Stomach smooth muscle (tissue), 2 donors: ENCODE measurements at regions not wholly inside any gene's neighbourhood (a gene's known extent, or its start where the extent isn't known, plus 50 kb on each side); places are given as distances from the start of the nearest gene placed in this dataset.

Source experiments
- H3K27ac ChIP-seq: one replicate; pipeline ENCODE4 v1.7.0; 2013; ENCODE audit warnings: mild to moderate bottlenecking, low read length, inconsistent platforms
- H3K27me3 ChIP-seq, 2 donors: one replicate each; pipeline ENCODE4 v1.7.0; 2013; ENCODE audit warnings: low read length in 2 of 2; ENCODE audit not compliant: insufficient read depth in 2 of 2, control insufficient read depth in 1 of 2
- H3K36me3 ChIP-seq, 2 donors: one replicate each; pipeline ENCODE4 v1.7.0; 2013; ENCODE audit warnings: low read length in 2 of 2; ENCODE audit not compliant: control insufficient read depth in 2 of 2, insufficient read depth in 2 of 2
- H3K4me1 ChIP-seq: one replicate; pipeline ENCODE4 v1.7.0; 2013; ENCODE audit warnings: low read length; ENCODE audit not compliant: control insufficient read depth, insufficient read depth
- H3K4me3 ChIP-seq, 2 donors: one replicate each; pipeline ENCODE4 v1.7.0; 2013; ENCODE audit warnings: low read length in 2 of 2
- H3K9ac ChIP-seq, 2 donors: one replicate each; pipeline ENCODE4 v1.7.0; 2013; ENCODE audit warnings: low read length in 2 of 2, mild to moderate bottlenecking in 1 of 2
- H3K9me3 ChIP-seq, 2 donors: one replicate each; pipeline ENCODE4 v1.7.0; 2013; ENCODE audit warnings: low read length in 2 of 2; ENCODE audit not compliant: control insufficient read depth in 2 of 2
- donor health status: healthy.
- donor health status: Pancreatic carcinoma.

DNA sequence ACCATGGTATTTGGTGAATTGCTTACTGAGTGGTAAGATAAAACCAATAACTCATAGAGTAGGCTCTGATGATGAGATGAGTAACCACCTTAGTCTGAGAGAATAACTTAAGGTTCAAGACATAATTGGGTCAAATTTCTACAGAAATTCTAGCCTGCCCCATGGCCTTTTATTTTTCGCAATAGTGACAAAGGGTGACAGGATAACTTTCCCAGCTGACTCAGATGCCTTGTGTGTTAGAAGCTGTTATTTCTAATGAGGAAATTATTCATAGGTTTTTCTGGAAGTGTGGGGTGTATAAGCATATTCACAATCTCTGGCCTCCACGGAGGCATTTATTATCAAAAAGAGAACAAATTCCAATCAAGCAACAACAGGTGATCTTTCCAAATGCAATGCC lies 159.0 kb downstream of the NUP35 start:
- Histone ChIP-seq H3K27me3 (peaks cover 0 to 2% of the 10 kb centered on the region in 2 donors), H3K4me3 (no peak overlapping the region), H3K4me1 (no peaks in the 10 kb centered on the region), H3K9ac (no peak overlapping the region), H3K27ac (no peak overlapping the region), H3K36me3 (no peaks in the 10 kb centered on the region), H3K9me3 (no peaks in the 10 kb centered on the region)

DNA sequence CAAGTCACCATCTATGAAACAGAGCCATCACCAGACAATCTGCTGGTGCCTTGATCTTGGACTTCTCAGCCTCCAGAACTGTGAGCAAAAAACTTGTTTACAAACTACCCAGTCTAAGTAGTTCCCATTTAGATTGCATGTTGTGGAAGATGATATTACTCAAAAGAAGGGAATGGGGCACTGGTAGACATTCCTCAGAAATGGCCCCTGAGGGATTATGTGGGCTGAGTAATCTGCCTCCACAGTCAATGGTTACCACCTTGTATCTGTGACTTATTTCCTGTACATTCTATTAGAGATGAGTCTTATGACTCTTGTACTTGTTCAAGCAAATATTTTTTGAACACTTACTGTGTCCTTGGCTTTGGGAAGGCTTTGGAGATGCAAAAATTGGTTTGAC lies 160.4 kb downstream of the NUP35 start:
- H3K27me3 ChIP-seq: no peaks in the 10 kb centered on the region
- H3K27ac ChIP-seq: no peak overlapping the region
- H3K9ac ChIP-seq: no peak overlapping the region
- H3K4me1 ChIP-seq: no peaks in the 10 kb centered on the region
- no peaks in the 10 kb centered on the region for H3K36me3 ChIP-seq
- no peaks in the 10 kb centered on the region for H3K9me3 ChIP-seq
- no peak overlapping the region for H3K4me3 ChIP-seq

DNA sequence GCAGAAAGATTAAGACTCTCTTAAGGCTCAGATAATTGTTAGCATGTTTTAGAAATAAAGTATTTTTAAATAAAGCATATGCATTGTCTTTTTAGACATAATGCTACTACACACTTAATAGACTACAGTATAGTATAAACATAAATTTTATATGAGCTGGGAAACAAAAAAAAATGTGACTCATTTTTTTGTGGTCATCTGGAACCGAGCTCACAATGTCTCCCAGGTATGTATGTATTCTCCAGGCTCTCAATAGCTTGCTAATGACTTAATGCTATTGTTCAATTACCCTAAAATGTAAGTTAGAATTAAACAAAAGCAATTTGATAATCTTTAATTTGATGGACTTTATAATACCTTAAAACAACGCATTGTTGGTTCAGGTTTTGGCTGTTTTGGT lies 167.2 kb downstream of the NUP35 start:
- Histone ChIP-seq H3K4me3 (no peak overlapping the region), H3K9ac (no peak overlapping the region), H3K9me3 (no peaks in the 10 kb centered on the region), H3K27me3 (no peaks in the 10 kb centered on the region), H3K36me3 (no peaks in the 10 kb centered on the region), H3K4me1 (no peaks in the 10 kb centered on the region), H3K27ac (no peak overlapping the region)

DNA sequence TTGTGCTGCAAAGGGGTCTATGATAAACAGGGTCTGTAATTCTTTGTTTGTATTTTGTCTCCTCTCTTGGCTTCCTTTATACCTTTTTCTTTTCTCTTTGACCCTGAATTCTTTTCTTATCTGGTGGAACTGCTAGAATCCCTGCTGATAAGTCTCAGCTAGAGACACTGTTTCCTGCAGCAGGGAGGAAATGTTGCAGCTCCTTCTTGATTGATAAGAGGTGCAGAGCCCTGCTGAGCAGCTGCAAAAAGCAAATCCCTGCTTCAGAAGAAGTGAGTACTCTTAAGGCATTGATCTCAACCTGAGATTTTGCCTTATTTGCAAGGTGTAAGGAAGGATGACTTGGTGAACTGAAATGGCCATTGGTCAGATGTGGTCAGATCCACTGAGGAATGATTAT lies 167.8 kb downstream of the NUP35 start:
- H3K9ac ChIP-seq: no peak overlapping the region
- H3K27me3 ChIP-seq: no peaks in the 10 kb centered on the region
- no peaks in the 10 kb centered on the region for H3K4me1 ChIP-seq
- no peaks in the 10 kb centered on the region for H3K36me3 ChIP-seq
- H3K27ac ChIP-seq: no peak overlapping the region
- no peak overlapping the region for H3K4me3 ChIP-seq
- no peaks in the 10 kb centered on the region for H3K9me3 ChIP-seq

GRCh38 chr2:183339311-183339710 lies 215.1 kb downstream of the NUP35 start:
- H3K4me1 ChIP-seq: no peaks in the 10 kb centered on the region
- H3K4me3 ChIP-seq: no peak overlapping the region
- no peak overlapping the region for H3K27ac ChIP-seq
- no peaks in the 10 kb centered on the region for H3K36me3 ChIP-seq
- H3K27me3 ChIP-seq: no peaks in the 10 kb centered on the region
- no peak overlapping the region for H3K9ac ChIP-seq
- H3K9me3 ChIP-seq: peaks cover 0 to 4% of the 10 kb centered on the region in 2 donors

DNA sequence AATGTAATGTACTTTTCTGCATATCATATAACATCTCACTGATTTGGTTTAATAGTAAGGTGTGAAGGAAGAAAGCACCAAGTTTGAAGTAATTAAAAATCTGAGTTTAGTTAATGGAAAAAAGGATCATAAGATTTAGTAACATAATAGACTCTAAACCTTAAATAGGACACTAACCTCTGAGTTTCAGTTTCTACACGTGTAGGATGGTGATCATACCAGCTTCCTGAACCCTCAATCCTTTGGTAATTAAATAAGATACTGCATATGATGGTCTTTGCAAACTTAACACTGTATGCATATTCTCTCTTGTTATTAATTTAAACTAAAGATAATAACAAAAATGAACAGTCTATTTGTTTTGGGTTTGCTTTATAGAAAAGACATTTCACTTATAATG lies 216.8 kb downstream of the NUP35 start:
- Histone ChIP-seq H3K27me3 (no peaks in the 10 kb centered on the region), H3K9ac (no peak overlapping the region), H3K27ac (no peak overlapping the region), H3K9me3 (peaks cover 0 to 4% of the 10 kb centered on the region in 2 donors), H3K4me3 (no peak overlapping the region), H3K36me3 (no peaks in the 10 kb centered on the region), H3K4me1 (no peaks in the 10 kb centered on the region)

GRCh38 chr2:183347969-183348368 lies 223.7 kb downstream of the NUP35 start:
- Histone ChIP-seq H3K9me3 (no peaks in the 10 kb centered on the region), H3K4me1 (no peaks in the 10 kb centered on the region), H3K27me3 (no peaks in the 10 kb centered on the region), H3K36me3 (no peaks in the 10 kb centered on the region), H3K9ac (no peak overlapping the region), H3K4me3 (no peak overlapping the region), H3K27ac (no peak overlapping the region)

DNA sequence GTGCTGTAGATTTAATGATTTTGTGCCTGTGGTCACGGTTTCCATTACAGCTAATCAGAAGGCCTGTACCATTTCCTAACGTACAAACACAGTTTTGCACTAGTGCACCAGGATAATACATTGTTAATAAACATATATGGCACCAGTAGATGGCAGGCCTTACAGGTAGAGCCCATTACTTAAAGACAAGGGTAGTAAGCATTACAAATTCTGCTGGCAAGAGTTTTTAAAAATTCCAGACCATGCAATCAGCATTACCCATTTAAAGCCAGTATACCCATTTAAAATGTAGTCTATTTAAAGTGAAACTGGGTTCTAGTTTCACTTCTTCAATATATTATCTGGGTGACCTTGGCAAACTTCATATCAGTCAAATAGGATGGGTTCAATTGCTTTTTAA lies 224.2 kb downstream of the NUP35 start:
- no peak overlapping the region for H3K4me3 ChIP-seq
- no peaks in the 10 kb centered on the region for H3K9me3 ChIP-seq
- no peaks in the 10 kb centered on the region for H3K36me3 ChIP-seq
- H3K27me3 ChIP-seq: no peaks in the 10 kb centered on the region
- no peaks in the 10 kb centered on the region for H3K4me1 ChIP-seq
- no peak overlapping the region for H3K9ac ChIP-seq
- no peak overlapping the region for H3K27ac ChIP-seq

DNA sequence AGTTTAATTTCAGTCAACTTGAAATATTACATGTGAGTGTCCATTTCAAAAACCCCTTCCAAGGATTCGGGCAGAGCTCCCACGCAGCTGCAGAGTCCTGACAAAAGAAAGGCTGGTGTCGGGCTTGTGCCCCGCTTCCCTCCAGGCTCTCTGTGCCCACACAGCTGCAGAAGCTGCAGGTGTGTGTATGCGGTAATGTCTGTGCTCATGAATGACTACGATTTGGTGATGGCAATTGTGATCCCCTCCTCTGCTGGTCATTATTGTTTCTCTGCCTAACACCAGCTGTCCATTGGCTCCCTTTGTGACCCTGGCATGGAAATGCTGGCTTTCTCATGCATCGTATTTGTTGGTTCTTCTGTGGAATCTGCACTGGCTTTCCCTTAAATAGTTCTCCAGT lies 224.8 kb downstream of the NUP35 start:
- H3K9ac ChIP-seq: no peak overlapping the region
- H3K4me3 ChIP-seq: no peak overlapping the region
- no peaks in the 10 kb centered on the region for H3K27me3 ChIP-seq
- no peaks in the 10 kb centered on the region for H3K4me1 ChIP-seq
- no peaks in the 10 kb centered on the region for H3K36me3 ChIP-seq
- no peaks in the 10 kb centered on the region for H3K9me3 ChIP-seq
- no peak overlapping the region for H3K27ac ChIP-seq

DNA sequence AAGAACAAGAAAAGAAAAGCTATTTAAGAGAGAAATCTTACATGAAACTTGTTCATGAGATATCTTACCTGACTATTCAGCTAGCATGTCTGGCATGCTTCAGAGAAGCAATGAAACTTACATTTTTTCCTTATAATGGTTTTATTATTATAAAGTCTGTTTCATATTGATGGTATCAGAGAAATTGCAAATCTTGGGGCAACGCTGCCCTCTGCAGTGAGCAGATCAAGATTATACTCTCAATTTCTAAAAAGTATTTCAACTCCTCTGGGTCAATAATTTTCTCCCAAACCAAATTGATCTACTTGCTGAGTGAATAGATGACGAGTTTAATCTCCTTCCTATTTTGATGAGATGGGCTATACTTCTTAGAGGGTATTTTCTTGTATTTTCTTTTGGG lies 235.6 kb downstream of the NUP35 start:
- Histone ChIP-seq H3K27me3 (no peaks in the 10 kb centered on the region), H3K9me3 (no peaks in the 10 kb centered on the region), H3K4me3 (no peak overlapping the region), H3K27ac (no peak overlapping the region), H3K36me3 (no peaks in the 10 kb centered on the region), H3K9ac (no peak overlapping the region), H3K4me1 (no peaks in the 10 kb centered on the region)

- Histone ChIP-seq H3K27ac (no peak overlapping the region), H3K36me3 (no peaks in the 10 kb centered on the region), H3K9ac (no peak overlapping the region), H3K4me1 (no peaks in the 10 kb centered on the region), H3K27me3 (no peaks in the 10 kb centered on the region), H3K4me3 (no peak overlapping the region), H3K9me3 (no peaks in the 10 kb centered on the region)
Measured at GRCh38 chr2:183371545-183371944, 247.3 kb downstream of the NUP35 start.

DNA sequence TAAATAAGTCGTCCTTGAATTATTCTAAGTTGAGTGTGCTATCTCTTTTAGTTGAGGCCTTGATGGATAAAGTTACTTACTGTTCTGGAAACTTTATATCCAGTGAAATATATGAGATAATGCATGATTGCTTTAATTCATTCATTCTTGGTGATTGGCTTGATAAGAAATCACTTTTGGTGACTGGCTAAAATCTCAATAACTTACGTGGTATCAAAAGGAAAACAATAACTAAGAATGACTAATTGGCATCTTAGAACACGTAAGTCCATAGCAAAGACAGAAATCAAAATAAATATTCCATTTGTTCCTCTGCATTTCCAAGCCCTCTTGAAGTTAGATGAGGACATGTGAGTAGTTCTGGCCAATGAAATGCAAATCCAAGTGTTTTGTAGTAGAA lies 251.6 kb downstream of the NUP35 start:
- Histone ChIP-seq H3K36me3 (no peaks in the 10 kb centered on the region), H3K27ac (no peak overlapping the region), H3K9me3 (no peaks in the 10 kb centered on the region), H3K4me3 (no peak overlapping the region), H3K4me1 (no peaks in the 10 kb centered on the region), H3K27me3 (no peaks in the 10 kb centered on the region), H3K9ac (no peak overlapping the region)
